ENCODE measurements at regions not wholly inside any gene's neighbourhood (a gene's known extent, or its start where the extent isn't known, plus 50 kb on each side); places are given as distances from the start of the nearest gene placed in this dataset.
A peak's percentile ranks its signal among the peaks of the same experiment; 100 is the strongest.
"Not testable (repeated sequence)": the region's sequence is repeated elsewhere in the genome, so short reads cannot be mapped to it uniquely, and the experiment has no call there.

GRCh38 chr20:41735949-41736348, 117.8 kb upstream of the CHD6 start:
- DNase-seq (ENCODE audit: low spot score): no peak
- BruUV-seq (replicated peaks): no TSS peak
- Histone ChIP-seq H3K9me3 (ENCODE audit: low read depth, low read length, poor library complexity, severe bottlenecking) (no peaks in the 10 kb centered on the region), H3K4me1 (ENCODE audit: insufficient read depth, low read length, poor library complexity, severe bottlenecking) (peaks cover 7% of the 10 kb centered on the region), H3K4me3 (ENCODE audit: low read depth, low read length, poor library complexity, severe bottlenecking) (no peak overlapping the region), H3K36me3 (ENCODE audit: insufficient read depth, low read length, poor library complexity, severe bottlenecking) (no peaks in the 10 kb centered on the region), H3K27ac (ENCODE audit: low read depth, low read length, poor library complexity, severe bottlenecking) (no peak overlapping the region), H3K27me3 (replicated peaks; ENCODE audit: insufficient read depth, low read depth, low read length, poor library complexity) (no peaks in the 10 kb centered on the region)
- ChIA-PET CTCF (no interaction called here), POLR2A (ENCODE audit: low non-redundant PET) (no interaction called here)
- intact Hi-C loops (cut with micrococcal nuclease; ENCODE audit: unreplicated experiment): loop anchor here (2.0 to 10.0 kb wide), 3 partner anchors 306 to 1451 kb away; no protein-coding TSS in a partner anchor
- TF ChIP-seq CTCF (conservative IDR thresholded peaks at IDR 0.05; ENCODE audit: low read depth, low read length) (no peak), EZH2 (IDR thresholded peaks at IDR 0.05; ENCODE audit: borderline replicate concordance, low read depth, low read length, poor library complexity, severe bottlenecking) (no peak)

GRCh38 chr20:41734506-41734945, 116.3 kb upstream of the CHD6 start:
- Histone ChIP-seq H3K9me3 (ENCODE audit: low read depth, low read length, poor library complexity, severe bottlenecking) (no peaks in the 10 kb centered on the region), H3K4me3 (ENCODE audit: low read depth, low read length, poor library complexity, severe bottlenecking) (no peak overlapping the region), H3K36me3 (ENCODE audit: insufficient read depth, low read length, poor library complexity, severe bottlenecking) (no peaks in the 10 kb centered on the region), H3K27me3 (replicated peaks; ENCODE audit: insufficient read depth, low read depth, low read length, poor library complexity) (no peaks in the 10 kb centered on the region), H3K4me1 (ENCODE audit: insufficient read depth, low read length, poor library complexity, severe bottlenecking) (peaks cover 7% of the 10 kb centered on the region), H3K27ac (ENCODE audit: low read depth, low read length, poor library complexity, severe bottlenecking) (no peak overlapping the region)
- TF ChIP-seq EZH2 (IDR thresholded peaks at IDR 0.05; ENCODE audit: borderline replicate concordance, low read depth, low read length, poor library complexity, severe bottlenecking) (no peak), CTCF (conservative IDR thresholded peaks at IDR 0.05; ENCODE audit: low read depth, low read length) (peak; percentile 91)
- intact Hi-C loops (cut with micrococcal nuclease; ENCODE audit: unreplicated experiment): loop anchor here (10.0 kb wide), 1 partner anchor 800 kb away; no protein-coding TSS in a partner anchor
- DNase-seq (ENCODE audit: low spot score): peak; percentile 67
- BruUV-seq (replicated peaks): no TSS peak
- POLR2A ChIA-PET (ENCODE audit: low non-redundant PET): no interaction called here
- CTCF ChIA-PET: no interaction called here

GRCh38 chr20:41733151-41733550, 115.0 kb upstream of the CHD6 start:
- Histone ChIP-seq H3K9me3 (ENCODE audit: low read depth, low read length, poor library complexity, severe bottlenecking) (no peaks in the 10 kb centered on the region), H3K27ac (ENCODE audit: low read depth, low read length, poor library complexity, severe bottlenecking) (no peak overlapping the region), H3K27me3 (replicated peaks; ENCODE audit: insufficient read depth, low read depth, low read length, poor library complexity) (no peaks in the 10 kb centered on the region), H3K36me3 (ENCODE audit: insufficient read depth, low read length, poor library complexity, severe bottlenecking) (no peaks in the 10 kb centered on the region), H3K4me1 (ENCODE audit: insufficient read depth, low read length, poor library complexity, severe bottlenecking) (peaks cover 7% of the 10 kb centered on the region), H3K4me3 (ENCODE audit: low read depth, low read length, poor library complexity, severe bottlenecking) (no peak overlapping the region)
- ChIA-PET POLR2A (ENCODE audit: low non-redundant PET) (no interaction called here), CTCF (no interaction called here)
- BruUV-seq (replicated peaks): no TSS peak
- peak; percentile 73 for DNase-seq (ENCODE audit: low spot score)
- intact Hi-C loops (cut with micrococcal nuclease; ENCODE audit: unreplicated experiment): loop anchor here (2.0 to 10.0 kb wide), 2 partner anchors 32 to 802 kb away; no protein-coding TSS in a partner anchor
- TF ChIP-seq EZH2 (IDR thresholded peaks at IDR 0.05; ENCODE audit: borderline replicate concordance, low read depth, low read length, poor library complexity, severe bottlenecking) (no peak), CTCF (conservative IDR thresholded peaks at IDR 0.05; ENCODE audit: low read depth, low read length) (no peak)

GRCh38 chr20:41731198-41731597, 113.0 kb upstream of the CHD6 start:
- intact Hi-C loops (cut with micrococcal nuclease; ENCODE audit: unreplicated experiment): loop anchor here (10.0 kb wide), 1 partner anchor 804 kb away; no protein-coding TSS in a partner anchor
- H3K9me3 ChIP-seq (ENCODE audit: low read depth, low read length, poor library complexity, severe bottlenecking); H3K36me3 ChIP-seq (ENCODE audit: insufficient read depth, low read length, poor library complexity, severe bottlenecking); H3K27me3 ChIP-seq (replicated peaks; ENCODE audit: insufficient read depth, low read depth, low read length, poor library complexity); POLR2A ChIA-PET (ENCODE audit: low non-redundant PET); CTCF ChIA-PET; H3K4me1 ChIP-seq (ENCODE audit: insufficient read depth, low read length, poor library complexity, severe bottlenecking); DNase-seq (ENCODE audit: low spot score); H3K4me3 ChIP-seq (ENCODE audit: low read depth, low read length, poor library complexity, severe bottlenecking); H3K27ac ChIP-seq (ENCODE audit: low read depth, low read length, poor library complexity, severe bottlenecking); BruUV-seq (replicated peaks): not testable (repeated sequence)

GRCh38 chr20:41727681-41728080, 109.5 kb upstream of the CHD6 start:
- POLR2A ChIA-PET (ENCODE audit: low non-redundant PET); intact Hi-C loops (cut with micrococcal nuclease; ENCODE audit: unreplicated experiment); H3K36me3 ChIP-seq (ENCODE audit: insufficient read depth, low read length, poor library complexity, severe bottlenecking); H3K27me3 ChIP-seq (replicated peaks; ENCODE audit: insufficient read depth, low read depth, low read length, poor library complexity); H3K27ac ChIP-seq (ENCODE audit: low read depth, low read length, poor library complexity, severe bottlenecking); H3K4me1 ChIP-seq (ENCODE audit: insufficient read depth, low read length, poor library complexity, severe bottlenecking); DNase-seq (ENCODE audit: low spot score); BruUV-seq (replicated peaks); CTCF ChIA-PET; H3K4me3 ChIP-seq (ENCODE audit: low read depth, low read length, poor library complexity, severe bottlenecking); H3K9me3 ChIP-seq (ENCODE audit: low read depth, low read length, poor library complexity, severe bottlenecking): not testable (repeated sequence)
